Epithelial cell of proximal tubule (primary cell): ENCODE measurements at regions not wholly inside any gene's neighbourhood (a gene's known extent, or its start where the extent isn't known, plus 50 kb on each side); places are given as distances from the start of the nearest gene placed in this dataset.
A peak's percentile ranks its signal among the peaks of the same experiment; 100 is the strongest.

ENCODE experiments used
- DNase-seq: peaks from one replicate; pipeline ENCODE4 v3.0.0-alpha.2; 2011; ENCODE audit warnings: low read depth
- H3K4me3 ChIP-seq: 2 replicates; pipeline ENCODE4 v1.5.1; 2011; ENCODE audit warnings: low read depth, mild to moderate bottlenecking, low read length
- TF ChIP-seq, protein P1 (sequence below): conservative IDR thresholded peaks from 2 replicates; pipeline ENCODE4 v1.5.1; 2012; ENCODE audit warnings: low read depth, mild to moderate bottlenecking, low read length

DNA sequence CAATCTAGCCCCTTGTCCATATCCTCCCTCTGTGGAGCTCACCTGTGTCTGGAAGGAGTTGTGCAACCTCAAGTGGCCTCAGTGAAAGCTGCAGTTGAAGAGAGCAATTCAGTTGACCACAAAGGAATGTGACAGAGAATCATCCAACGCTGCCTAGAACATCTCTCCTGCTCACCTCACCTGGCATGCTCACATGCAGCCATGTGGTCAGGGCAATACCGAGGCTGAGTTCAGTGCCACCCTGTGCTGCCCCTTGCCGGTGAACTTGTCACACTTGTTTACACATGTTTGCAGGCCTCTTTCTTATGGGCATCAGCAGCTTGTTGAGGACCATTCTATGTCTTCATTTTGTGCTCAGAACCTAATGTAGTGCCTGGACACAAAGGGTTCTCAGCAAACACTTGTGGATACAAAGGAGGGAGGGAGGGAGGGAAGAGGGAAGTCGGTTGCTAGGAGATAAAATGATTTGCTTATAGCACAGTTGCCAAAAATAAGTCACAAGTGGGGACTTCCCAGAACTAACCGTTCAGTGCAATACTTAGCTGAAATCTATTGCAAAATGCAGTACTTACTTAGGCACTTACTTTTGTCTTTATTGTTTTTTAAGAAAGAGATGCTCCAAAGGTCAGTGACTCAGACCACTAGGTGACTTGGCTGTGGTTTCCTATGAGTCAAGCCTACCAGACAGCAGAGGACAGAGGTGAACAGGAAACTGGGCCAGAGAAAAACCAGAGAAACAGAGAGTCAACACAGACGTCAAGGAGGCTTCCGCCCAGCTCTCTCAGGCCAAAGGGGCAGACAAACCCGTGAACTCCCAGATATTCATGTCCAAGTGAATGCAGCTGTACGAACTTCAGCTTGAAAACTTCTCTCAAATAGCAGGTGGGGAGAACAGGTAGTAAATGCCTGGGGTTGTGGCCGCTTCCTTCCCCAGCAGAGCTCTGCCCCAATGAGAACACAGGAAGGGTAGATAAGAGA lies 227.8 kb upstream of the CTNNB1 start:
- TF ChIP-seq, protein P1, sequence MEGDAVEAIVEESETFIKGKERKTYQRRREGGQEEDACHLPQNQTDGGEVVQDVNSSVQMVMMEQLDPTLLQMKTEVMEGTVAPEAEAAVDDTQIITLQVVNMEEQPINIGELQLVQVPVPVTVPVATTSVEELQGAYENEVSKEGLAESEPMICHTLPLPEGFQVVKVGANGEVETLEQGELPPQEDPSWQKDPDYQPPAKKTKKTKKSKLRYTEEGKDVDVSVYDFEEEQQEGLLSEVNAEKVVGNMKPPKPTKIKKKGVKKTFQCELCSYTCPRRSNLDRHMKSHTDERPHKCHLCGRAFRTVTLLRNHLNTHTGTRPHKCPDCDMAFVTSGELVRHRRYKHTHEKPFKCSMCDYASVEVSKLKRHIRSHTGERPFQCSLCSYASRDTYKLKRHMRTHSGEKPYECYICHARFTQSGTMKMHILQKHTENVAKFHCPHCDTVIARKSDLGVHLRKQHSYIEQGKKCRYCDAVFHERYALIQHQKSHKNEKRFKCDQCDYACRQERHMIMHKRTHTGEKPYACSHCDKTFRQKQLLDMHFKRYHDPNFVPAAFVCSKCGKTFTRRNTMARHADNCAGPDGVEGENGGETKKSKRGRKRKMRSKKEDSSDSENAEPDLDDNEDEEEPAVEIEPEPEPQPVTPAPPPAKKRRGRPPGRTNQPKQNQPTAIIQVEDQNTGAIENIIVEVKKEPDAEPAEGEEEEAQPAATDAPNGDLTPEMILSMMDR: peak; percentile 48
- peak; percentile 100 for DNase-seq
- no peak overlapping the region for H3K4me3 ChIP-seq

DNA sequence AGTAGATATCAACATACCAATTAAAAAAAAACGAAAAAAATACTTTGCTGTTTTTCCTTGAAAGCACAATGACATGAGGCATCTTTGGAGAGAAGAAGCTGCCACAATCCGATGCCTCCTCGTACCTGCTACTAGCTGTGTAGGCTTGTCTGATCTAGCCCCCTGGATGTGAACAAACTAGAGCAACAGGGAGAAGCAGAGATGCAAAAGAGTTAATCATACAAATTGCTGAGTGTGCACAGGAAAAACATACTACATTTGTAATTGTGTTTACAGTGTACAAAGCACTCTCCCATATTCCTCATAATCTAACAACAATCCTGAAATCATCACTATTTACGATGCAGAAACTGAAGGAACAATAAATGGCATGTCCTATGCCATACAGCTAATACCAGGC lies 227.0 kb upstream of the CTNNB1 start:
- DNase-seq: no peak
- no peak overlapping the region for H3K4me3 ChIP-seq
- TF ChIP-seq, protein P1: no peak

DNA sequence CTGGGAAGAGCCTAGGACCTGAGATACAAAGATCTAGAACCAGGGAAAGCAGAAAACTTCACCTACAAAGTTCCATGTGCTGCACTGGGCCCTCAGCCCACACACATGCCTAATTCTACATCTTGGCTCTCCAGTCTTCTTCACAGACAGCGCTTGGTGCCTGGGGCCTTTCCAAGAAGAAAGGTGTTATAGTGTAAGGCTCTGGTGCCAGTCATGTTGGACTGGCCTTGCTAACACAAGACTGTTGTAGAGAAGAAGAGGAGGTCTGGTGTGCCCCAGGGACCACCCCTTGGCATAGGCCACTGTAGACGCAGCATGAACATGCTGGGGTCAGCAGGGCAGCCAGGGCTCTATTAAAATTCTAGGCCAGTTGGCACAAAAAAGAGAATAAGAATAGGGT lies 226.2 kb upstream of the CTNNB1 start:
- TF ChIP-seq, protein P1: no peak
- no peak overlapping the region for H3K4me3 ChIP-seq
- no peak for DNase-seq

DNA sequence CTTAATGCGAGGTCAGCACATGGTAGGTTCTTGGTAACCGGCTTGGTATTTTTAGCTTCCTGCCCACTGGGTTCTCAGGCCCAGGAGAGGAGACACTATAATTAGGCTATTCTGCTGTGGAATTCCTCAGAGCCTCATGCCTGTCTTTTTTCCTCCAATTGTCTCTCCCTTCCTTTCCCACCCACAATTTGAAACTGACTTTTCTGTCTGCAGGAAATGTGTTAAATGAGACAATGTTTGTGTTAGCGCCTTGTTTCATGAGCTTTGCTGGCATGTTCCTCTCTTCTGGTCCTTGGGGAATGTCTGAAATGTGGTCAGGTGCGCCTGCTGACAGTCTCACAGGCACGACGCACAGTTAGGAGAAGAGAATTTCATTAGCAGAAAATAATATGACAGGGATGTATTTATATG lies 223.6 kb upstream of the CTNNB1 start:
- no peak for DNase-seq
- H3K4me3 ChIP-seq: no peak overlapping the region
- TF ChIP-seq, protein P1: no peak

DNA sequence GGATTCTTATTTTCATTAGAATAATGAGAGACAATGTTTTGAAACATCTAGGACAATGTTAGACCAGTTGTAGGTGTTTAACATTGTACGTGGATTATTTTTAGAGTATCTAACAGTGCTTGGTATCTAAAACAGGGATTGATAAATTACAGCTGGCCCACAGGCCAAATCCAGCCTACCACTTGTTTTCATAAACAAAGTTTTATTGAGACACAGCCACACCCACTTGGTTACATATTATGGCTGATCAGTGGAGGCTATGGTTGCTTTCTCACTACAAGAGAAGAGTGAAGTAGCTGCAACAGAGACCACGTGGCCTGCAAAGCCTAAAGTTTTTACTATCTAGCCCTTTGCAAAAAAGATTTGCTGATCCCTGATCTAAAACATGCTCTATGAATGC lies 223.1 kb upstream of the CTNNB1 start:
- no peak overlapping the region for H3K4me3 ChIP-seq
- no peak for DNase-seq
- TF ChIP-seq, protein P1: no peak

DNA sequence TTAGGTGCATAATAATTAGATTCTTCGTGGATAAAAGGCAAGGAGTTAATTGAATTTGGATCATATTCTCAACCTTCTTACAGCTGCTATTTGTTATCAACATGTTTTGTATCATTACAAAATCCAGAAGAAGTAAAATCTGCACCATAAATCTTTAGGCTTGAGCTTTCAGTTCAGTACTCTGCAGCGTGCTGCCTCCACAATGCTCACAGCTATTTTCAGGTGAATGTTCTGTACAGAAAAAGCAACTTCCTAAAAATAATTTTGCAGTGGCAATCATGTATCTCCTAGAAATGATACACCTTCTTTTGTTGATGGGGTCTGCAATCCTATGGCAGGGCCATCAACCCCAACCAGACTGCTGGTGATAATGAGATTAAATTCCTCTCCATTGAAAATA lies 220.9 kb upstream of the CTNNB1 start:
- H3K4me3 ChIP-seq: no peak overlapping the region
- TF ChIP-seq, protein P1: no peak
- DNase-seq: no peak

DNA sequence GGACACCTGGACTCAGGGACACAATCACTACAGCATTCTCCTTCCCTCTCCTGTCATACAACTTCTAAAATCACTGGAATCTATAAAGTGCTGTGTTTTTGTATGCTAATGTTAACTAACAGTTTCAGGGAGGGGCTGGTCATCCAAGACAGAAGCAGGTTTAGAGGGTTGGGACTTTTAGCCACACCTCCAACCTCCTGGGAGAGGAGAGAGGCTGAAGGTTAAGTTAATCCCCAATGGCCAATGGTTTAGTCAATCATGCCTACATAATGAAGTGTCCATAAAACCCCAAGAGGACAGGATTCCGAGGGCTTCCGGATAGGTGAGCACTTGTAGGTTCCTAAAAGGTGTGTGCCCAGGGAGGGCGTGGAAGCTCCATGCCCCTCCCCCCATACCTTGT lies 219.3 kb upstream of the CTNNB1 start:
- DNase-seq: no peak
- H3K4me3 ChIP-seq: no peak overlapping the region
- TF ChIP-seq, protein P1: no peak
